Embryonic facial prominence (tissue), 1 donor: ENCODE measurements at regions not wholly inside any gene's neighbourhood (a gene's known extent, or its start where the extent isn't known, plus 50 kb on each side); places are given as distances from the start of the nearest gene placed in this dataset.

Experiments used
- DNase-seq: peaks from one replicate; pipeline ENCODE4 v3.0.0-alpha.2; 2016; ENCODE audit errors: extremely low spot score

DNA sequence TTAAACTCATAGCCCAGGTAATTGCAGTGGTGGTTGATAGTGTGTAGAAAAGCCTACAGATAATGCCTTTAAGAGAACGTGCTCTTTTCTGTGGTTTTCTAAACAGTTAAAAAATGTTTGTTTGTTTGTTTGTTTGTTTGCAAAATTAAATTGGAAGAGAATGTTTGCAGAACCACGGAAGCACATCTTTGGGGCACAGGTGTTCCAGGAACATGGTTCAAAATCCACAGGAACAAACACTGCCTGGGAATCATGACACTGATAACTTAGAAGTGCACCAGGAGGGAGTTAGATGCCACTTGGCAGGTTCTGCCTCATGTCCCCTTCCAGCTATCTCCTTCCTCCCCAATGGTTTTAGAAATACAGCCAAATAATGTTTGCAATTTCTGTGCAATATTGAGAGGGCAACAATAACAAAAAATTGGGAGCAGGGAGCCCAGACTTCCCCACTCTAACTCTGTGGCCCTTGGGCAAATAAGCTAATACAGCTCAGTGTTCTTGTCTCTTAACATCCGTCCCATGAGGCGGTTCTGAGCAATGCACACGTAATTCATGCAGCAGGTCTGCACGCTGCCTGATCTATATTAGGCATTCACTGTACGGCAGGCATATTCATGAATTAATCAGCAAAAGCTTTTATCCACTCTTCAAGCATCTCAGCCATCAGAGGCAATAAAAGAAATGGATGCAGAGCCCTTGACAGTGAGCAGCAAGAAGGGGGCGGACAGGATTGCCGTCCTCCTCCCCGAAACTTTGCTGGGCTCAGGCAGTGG is 274.3 kb upstream of the FOXQ1 start:
- no peak for DNase-seq

- DNase-seq = no peak
These were observed 276.5 kb upstream of the FOXQ1 start for GRCh38 chr6:1035401-1035800.

DNA sequence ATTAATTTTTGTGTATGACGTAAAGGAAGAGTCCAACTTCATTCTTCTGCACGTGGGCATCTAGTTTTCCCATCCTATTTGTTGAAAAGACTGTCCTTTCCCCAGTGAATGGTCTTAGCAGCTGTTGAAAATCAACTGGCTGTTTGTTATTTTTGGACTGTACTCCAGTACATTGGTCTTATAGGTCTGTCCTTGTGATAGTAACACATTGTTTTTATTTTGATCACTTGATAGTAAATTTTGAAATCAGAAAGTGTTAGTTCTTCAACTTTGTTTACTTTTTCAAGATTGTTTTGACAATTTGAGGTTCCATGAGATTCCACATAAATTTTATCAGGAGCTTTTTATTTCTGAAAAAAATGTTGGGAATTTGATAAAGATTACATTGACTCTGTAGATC is 280.2 kb upstream of the FOXQ1 start:
- no peak for DNase-seq

GRCh38 chr6:1029141-1029540 is 282.8 kb upstream of the FOXQ1 start:
- DNase-seq = no peak

DNA sequence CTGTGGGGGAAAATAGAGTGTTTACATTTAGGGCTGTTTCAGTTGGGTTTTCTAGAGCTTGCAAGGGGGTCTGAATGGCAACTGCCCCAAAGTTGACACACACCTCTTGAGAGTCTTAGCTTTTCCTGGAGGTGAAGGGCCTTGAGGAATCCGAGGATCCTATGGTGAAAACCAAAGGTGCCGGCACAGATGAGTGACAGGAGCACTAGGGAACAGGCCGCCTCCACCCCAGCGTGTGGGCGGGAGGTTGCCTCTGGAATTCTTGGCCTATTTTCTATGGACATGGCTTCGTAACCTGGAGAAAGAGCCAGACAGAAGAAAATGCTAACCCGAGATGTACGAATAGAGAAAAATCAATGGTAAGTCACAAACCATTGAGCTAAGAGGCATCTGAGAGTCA is 283.2 kb upstream of the FOXQ1 start:
- DNase-seq = no peak

- no peak for DNase-seq
These were observed 283.9 kb upstream of the FOXQ1 start for GRCh38 chr6:1027795-1028569.

- DNase-seq = no peak
These were observed 284.6 kb upstream of the FOXQ1 start for GRCh38 chr6:1027109-1027794.

GRCh38 chr6:1025821-1026220 is 286.1 kb upstream of the FOXQ1 start:
- no peak for DNase-seq

DNA sequence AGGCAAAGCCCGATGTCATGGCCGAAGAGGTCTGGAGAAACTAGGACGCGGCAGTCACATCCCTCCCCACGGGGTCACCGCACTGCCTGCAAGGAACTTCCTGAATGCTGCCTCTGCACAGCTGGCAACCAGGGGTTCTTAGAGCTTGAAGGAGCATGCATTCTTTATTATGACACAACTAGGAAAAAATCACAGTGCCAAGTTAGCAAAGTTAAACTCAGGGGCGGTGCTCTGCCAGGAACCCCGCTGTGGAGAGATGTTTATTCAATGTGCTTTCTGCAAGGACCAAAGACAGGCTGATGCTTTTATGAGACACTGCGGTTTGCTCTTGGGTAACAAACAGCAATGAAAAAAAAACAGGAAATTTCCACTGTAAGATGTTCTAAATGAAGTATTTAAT is 287.3 kb upstream of the FOXQ1 start:
- peak; percentile 58 for DNase-seq

DNA sequence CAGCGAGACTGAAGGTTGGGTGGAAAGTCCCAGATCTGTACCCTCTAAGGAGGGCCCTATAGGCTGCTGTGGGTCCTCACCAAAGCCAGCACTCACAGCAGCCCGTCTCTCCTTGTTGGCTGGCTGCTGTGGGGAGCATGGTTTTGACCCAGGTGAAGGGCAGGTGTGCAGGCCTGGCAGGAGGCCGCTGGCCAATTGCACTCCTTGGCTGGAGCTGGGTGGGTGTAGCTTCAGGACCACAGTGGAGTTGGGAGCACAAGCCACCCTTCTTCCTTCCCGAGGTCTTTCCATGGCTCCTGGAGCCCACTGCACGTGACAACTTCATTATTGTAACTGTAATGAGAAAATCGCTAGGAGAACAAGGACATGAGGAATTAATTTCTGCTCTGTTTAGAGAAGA is 287.7 kb upstream of the FOXQ1 start:
- DNase-seq = no peak

GRCh38 chr6:1023229-1023628 is 288.7 kb upstream of the FOXQ1 start:
- no peak for DNase-seq

GRCh38 chr6:1022719-1023118 is 289.2 kb upstream of the FOXQ1 start:
- no peak for DNase-seq

DNA sequence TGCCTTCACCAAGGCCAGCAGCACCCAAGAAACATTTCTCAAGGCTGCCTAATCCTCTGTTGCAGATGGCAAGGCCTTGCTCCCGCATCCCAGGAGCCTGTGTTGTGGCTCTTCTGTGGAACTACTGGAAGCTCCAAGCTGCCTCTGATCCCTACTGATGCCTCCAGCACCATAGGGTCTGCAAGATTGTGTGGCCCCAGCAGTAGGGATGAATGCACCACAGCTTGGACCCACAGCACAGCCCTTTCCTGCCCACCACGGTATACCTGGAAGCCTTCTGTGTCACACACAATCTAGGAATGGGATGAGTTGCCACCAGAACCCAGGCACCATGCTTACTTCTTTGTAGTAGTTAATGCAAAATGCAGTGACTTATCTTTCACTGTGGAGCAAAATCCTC is 291.1 kb upstream of the FOXQ1 start:
- no peak for DNase-seq

GRCh38 chr6:1020133-1020532 is 291.8 kb upstream of the FOXQ1 start:
- no peak for DNase-seq

- peak; percentile 22 for DNase-seq
These were observed 293.9 kb upstream of the FOXQ1 start for GRCh38 chr6:1018041-1018440.

DNA sequence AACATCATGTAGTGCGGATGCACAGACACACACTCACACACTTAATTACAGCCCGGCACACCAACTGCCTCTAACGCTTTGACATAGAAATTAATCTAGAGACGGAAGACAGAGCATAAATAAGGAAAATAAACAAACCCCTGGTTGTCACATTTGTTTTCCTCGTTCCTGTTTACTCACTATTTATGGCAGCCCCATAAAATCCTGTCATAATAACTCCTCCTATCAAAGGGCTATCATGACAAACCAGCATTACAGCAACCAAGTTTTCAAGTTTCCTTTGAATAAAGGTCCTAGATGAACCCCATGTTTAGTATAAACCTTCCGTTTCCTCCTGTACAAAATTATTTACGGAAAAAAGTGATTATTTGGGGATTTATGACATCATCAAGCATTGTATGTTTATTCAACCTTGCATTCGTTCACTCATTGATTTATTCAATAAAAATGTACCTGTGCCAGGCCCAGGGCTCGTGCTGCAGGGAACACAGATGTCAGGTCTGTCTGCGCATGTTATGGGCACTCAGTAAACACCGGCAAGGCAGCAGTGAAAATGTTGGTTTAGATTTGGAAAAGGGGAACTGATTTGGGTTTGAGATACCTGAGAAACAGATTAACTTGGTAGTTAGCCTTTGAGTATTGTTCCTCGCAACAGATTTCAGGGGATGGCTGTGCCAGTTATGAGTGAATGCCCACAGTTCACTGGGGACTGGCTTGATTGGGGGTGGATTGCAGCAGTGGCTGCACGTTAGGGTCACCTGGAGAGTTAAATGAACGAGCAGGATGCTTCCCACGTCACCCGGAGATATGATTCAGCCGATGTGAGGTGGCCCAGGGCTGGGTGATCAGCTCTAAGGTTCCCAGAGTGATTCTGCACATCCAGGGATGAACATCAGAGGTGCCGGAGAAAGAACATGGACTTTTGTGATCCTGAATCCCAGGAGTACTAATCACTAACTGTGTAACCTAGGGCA is 295.3 kb upstream of the FOXQ1 start:
- no peak for DNase-seq

DNA sequence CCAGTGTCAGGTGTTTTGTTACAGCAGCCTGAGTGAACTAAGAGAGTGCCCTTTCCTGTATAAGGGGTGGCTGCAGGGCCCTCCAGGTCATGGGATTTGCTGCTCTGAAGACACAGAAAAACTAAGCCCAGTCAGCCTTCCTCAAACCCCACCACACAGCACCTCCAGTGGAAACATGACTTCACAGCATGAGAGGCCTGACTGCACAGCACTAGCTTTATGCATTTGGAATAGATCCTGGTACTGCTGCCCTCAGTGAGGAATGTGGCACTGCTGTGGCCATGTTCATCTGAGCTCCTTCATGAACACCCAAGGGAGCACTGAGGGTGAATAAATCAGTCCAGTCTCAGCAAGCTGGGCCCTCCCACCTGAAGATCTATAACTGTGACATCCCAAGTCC is 296.1 kb upstream of the FOXQ1 start:
- no peak for DNase-seq

DNA sequence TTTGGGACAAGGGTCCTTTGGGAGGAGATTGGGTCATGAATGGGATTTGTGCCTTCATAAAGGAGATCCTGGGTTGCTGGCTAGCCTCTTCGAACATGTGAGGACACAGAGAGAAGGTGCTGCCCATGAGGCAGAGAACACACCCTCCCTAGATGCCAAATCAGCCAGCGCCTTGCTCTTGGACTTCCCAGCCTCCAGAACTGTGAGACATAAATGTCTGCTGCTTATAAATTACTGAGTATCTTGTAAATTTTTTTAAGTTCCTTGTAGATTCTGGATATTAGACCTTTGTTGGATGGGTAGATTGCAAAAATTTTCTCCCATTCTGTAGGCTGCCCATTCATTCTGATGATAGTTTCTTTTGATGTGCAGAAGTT is 297.5 kb upstream of the FOXQ1 start:
- DNase-seq = no peak

DNA sequence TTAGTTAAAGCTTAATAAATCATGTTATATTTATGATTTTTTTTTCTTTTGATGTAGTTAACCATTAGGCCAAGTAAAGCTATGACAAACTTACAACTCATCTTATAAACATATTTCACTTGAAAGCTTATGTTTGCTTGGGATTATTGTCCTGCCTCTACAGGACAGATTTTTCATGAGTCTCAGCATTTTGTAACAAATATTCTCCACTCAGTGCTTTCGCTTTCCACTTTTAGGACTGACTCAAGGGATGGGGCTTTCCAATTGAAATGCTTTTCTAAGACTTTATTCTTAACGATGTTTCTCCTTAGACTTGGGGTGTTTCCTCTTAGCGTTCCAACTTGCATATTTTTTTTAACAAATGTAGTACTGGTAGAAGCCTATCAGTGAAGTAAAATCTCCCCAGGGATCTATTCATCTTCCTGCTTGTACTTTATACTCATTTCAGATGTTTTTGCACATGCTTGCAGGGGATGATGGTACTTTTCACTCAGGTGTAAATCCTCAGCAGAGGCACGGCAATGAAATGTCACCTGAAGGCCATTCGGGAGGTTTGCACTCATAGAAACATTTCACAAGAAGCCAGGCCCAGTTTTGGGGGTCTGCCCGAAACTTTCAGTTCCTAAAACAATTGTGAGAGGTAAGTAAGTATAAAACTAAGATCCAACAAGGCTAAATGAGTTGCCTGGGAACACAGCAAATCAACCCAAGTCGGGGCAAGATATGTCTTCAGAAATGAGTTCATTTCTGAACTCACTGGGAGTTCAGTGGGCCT is 298.1 kb upstream of the FOXQ1 start:
- no peak for DNase-seq

DNA sequence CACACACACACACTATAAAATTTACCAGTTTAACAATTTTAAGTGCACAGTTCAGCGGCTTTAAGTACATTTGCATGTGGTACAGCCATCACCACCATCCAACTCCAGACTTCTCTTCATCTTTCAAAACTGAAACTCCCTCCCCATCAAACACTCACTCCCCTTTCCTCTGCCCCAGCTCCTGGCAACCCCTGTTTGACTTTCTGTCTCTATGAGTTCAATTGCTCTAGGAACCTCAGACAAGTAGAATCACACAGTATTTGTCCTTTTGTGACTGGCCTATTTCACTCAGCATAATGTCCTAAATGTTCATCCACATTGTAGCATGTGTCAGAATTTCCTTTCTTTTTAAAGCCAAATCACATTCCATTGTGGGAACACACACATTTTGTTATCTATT is 302.8 kb upstream of the FOXQ1 start:
- no peak for DNase-seq

DNA sequence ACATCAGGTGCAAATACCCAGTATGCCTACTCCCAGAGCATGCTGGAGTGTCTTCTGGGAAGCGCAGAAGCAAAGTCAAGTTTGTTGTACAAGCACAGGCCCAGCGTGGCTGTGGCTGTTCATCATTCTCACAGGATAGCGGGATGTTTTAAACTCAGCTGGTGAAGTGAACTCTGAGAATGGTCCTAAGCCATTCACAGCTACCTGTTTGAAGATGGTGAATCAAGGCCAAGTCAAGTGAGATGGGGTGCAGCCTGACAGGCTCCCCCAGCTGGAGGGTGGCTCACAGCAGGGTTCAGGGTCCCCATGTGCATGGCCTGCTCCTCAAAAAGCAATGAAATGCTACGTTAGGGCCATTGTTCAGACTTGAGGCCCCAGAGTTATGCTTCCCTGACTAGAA is 304.7 kb upstream of the FOXQ1 start:
- no peak for DNase-seq
